OCI-LY7 (cell line): ENCODE measurements at regions not wholly inside any gene's neighbourhood (a gene's known extent, or its start where the extent isn't known, plus 50 kb on each side); places are given as distances from the start of the nearest gene placed in this dataset.

ENCODE experiments used
- BruUV-seq: library from RNA; stranded (reverse); fragments of 400-500 nt; replicated peaks from 2 replicates; lab custom pipeline; 2021; lab: Mats Ljungman, UMichigan
- CTCF ChIA-PET: fragments of 300-600 bp; sonication (Branson Sonifier 250); formaldehyde crosslinking; loops from one replicate; lab custom pipeline; 2022; ENCODE audit warnings: antibody characterized with exemption; ENCODE audit not compliant: unreplicated experiment; lab: Charles Lee
- POLR2A ChIA-PET: fragments of 300-600 bp; sonication (Branson Sonifier 250); formaldehyde crosslinking; loops from one replicate; lab custom pipeline; 2022; ENCODE audit warnings: antibody characterized with exemption; lab: Charles Lee
- DNase-seq: peaks from one replicate; pipeline ENCODE4 v3.0.0-alpha.2; 2015; ENCODE audit warnings: low spot score
- H2AFZ ChIP-seq: fragments of 200-600 bp; sonication (generic), shearing (Covaris generic); 2 replicates; pipeline ENCODE4 v1.6.1; 2014; ENCODE audit warnings: mild to moderate bottlenecking, antibody characterized with exemption, low read length, moderate library complexity
- H3K27ac ChIP-seq: fragments of 200-600 bp; sonication (generic); 2 replicates; pipeline ENCODE4 v1.5.1; 2014; ENCODE audit warnings: mixed run types, low read depth, mild to moderate bottlenecking, moderate library complexity, low read length, inconsistent platforms; ENCODE audit not compliant: poor library complexity, severe bottlenecking
- H3K36me3 ChIP-seq: fragments of 200-600 bp; sonication (generic); 2 replicates; pipeline ENCODE4 v1.6.1; 2014; ENCODE audit warnings: mild to moderate bottlenecking, antibody characterized with exemption, low read length, moderate library complexity, mixed read lengths; ENCODE audit not compliant: insufficient read depth
- H3K4me1 ChIP-seq: fragments of 200-600 bp; sonication (generic); 2 replicates; pipeline ENCODE4 v1.5.1; 2014; ENCODE audit warnings: mild to moderate bottlenecking, low read length; ENCODE audit not compliant: insufficient read depth, poor library complexity, severe bottlenecking
- H3K4me2 ChIP-seq: fragments of 200-600 bp; sonication (generic); 2 replicates; pipeline ENCODE4 v1.6.1; 2014; ENCODE audit warnings: mild to moderate bottlenecking, low read length
- H3K4me3 ChIP-seq: fragments of 200-600 bp; sonication (generic); 2 replicates; pipeline ENCODE4 v1.5.1; 2014; ENCODE audit warnings: mild to moderate bottlenecking, low read depth, low read length; ENCODE audit not compliant: poor library complexity, severe bottlenecking
- H3K79me2 ChIP-seq: fragments of 200-600 bp; sonication (generic); 2 replicates; pipeline ENCODE4 v1.6.1; 2016; ENCODE audit warnings: low read depth, mild to moderate bottlenecking, low read length, moderate library complexity, mixed read lengths; ENCODE audit not compliant: insufficient read depth
- H3K9me2 ChIP-seq: fragments of 200-600 bp; sonication (generic); 2 replicates; pipeline ENCODE4 v1.6.1; 2016; ENCODE audit warnings: mild to moderate bottlenecking, low read length, mixed read lengths; ENCODE audit not compliant: insufficient read depth
- H3K9me3 ChIP-seq: fragments of 200-600 bp; sonication (generic); 2 replicates; pipeline ENCODE4 v1.6.1; 2014; ENCODE audit warnings: mild to moderate bottlenecking, mixed run types, low read length, mixed read lengths
- H4K20me1 ChIP-seq: fragments of 200-600 bp; sonication (generic); 2 replicates; pipeline ENCODE4 v1.6.1; 2014; ENCODE audit warnings: mild to moderate bottlenecking, antibody characterized with exemption, low read length, moderate library complexity, mixed read lengths; ENCODE audit not compliant: insufficient read depth
- CTCF ChIP-seq: fragments of 200-600 bp; sonication (generic); conservative IDR thresholded peaks from 2 replicates; pipeline ENCODE4 v1.5.1; 2014; ENCODE audit warnings: mild to moderate bottlenecking, antibody characterized with exemption, low read length, moderate library complexity, mixed read lengths
- EZH2phosphoT487 ChIP-seq: fragments of 200-600 bp; sonication (generic); IDR thresholded peaks from 2 replicates; pipeline ENCODE4 v1.6.1; 2018; ENCODE audit warnings: low read depth, borderline replicate concordance, mild to moderate bottlenecking, mixed run types, antibody characterized with exemption, low read length, moderate library complexity, mixed read lengths
- intact Hi-C: fragments of 100-400 bp; cut with micrococcal nuclease; formaldehyde crosslinking; loops from one replicate; pipeline ENCODE4 v1.10.0; 2022; ENCODE audit not compliant: unreplicated experiment

DNA sequence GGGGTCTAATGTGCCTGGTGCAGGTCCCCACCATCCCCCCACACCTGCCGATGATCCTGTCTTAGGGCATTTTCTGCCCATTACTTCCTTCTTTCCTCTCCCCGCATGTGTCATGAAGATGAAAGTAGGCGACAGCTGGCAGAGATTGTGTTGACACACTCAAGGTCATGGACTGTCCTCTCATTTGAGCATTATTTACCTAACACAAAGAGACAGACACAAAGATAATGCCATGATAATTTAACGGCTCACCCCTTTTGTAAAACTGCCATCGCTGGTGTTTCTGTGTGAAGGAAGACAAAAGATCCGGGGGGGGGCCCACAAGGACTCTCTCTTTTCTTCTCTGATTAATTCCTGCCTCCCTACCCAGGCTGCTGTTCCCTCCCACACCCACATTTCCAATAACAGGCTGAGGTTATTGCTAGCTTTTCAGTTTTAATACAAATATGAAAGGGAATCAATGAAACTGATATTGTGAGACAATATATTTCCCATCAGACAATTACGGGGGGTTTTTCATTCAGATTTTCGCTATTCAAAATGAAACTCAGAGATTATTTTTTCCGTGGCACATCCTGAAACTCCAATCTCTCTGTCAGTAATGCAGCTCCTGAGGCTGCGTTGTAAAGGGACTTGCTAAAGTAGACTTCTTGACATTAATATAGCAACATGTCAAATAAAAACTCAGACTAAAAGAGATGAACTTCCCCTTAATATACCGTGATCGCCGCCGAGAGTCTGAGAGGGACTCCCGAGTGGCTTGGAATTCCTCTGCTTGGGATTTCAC lies 561.1 kb downstream of the NPHP4 start:
- Histone ChIP-seq H4K20me1 (no peaks in the 10 kb centered on the region), H3K27ac (no peak overlapping the region), H3K4me2 (no peak overlapping the region), H3K9me2 (no peaks in the 10 kb centered on the region), H2AFZ (no peak overlapping the region), H3K4me3 (no peak overlapping the region), H3K36me3 (no peaks in the 10 kb centered on the region), H3K4me1 (no peaks in the 10 kb centered on the region), H3K79me2 (no peaks in the 10 kb centered on the region), H3K9me3 (no peaks in the 10 kb centered on the region)
- TF ChIP-seq CTCF (no peak), EZH2phosphoT487 (no peak)
- intact Hi-C loops, result no loop called here
- ChIA-PET CTCF (no interaction called here), POLR2A (no interaction called here)
- DNase-seq, result no peak
- no TSS peak for BruUV-seq

DNA sequence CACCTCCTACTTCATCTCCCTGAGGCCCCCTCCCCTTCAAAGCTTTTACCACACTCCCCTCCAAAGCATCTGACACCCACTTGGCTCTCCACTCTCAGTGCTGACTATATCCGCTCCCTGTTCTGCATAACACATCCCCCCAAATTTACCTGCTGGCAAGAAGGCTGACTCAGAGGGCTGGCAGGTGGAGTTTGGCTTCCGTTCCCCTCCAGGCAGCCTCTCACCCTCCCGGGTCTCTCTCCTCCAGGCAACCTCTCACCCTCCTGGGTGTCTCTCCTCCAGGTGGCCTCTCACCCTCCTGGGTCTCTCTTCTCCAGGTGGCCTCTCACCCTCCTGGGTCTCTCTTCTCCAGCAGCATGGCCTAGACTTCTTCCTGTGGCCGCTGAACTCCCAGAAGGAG lies 562.1 kb downstream of the NPHP4 start:
- Histone ChIP-seq H4K20me1 (no peaks in the 10 kb centered on the region), H3K4me2 (no peak overlapping the region), H2AFZ (no peak overlapping the region), H3K36me3 (no peaks in the 10 kb centered on the region), H3K9me3 (no peaks in the 10 kb centered on the region), H3K27ac (no peak overlapping the region), H3K79me2 (no peaks in the 10 kb centered on the region), H3K9me2 (no peaks in the 10 kb centered on the region), H3K4me3 (no peak overlapping the region), H3K4me1 (no peaks in the 10 kb centered on the region)
- DNase-seq, result no peak
- POLR2A ChIA-PET, result no interaction called here
- intact Hi-C loops, result no loop called here
- TF ChIP-seq EZH2phosphoT487 (no peak), CTCF (no peak)
- BruUV-seq, result no TSS peak
- CTCF ChIA-PET, result no interaction called here

DNA sequence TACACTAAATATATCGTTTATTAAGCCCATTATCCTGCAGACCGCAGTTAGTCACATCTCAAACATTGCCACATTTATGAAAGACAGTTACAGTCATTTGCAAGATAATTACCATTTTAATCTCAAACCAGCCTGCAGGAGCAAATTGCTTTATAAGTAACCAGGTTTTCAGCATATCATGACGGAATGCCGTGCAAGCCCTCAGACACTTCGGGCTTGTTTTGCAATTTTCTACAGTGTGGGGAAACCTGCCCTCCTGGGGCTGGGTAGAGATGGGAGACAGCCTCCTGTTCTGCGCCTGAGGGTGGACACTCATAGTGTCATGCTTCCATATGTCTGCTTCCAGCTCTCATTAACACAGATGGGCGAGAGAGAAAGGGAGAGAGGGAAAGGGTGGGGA lies 563.9 kb downstream of the NPHP4 start:
- CTCF ChIA-PET, result no interaction called here
- Histone ChIP-seq H3K4me2 (no peak overlapping the region), H3K9me3 (no peaks in the 10 kb centered on the region), H4K20me1 (no peaks in the 10 kb centered on the region), H3K4me3 (no peak overlapping the region), H3K4me1 (no peaks in the 10 kb centered on the region), H3K36me3 (no peaks in the 10 kb centered on the region), H2AFZ (no peak overlapping the region), H3K27ac (no peak overlapping the region), H3K9me2 (no peaks in the 10 kb centered on the region), H3K79me2 (no peaks in the 10 kb centered on the region)
- BruUV-seq, result no TSS peak
- TF ChIP-seq CTCF (no peak), EZH2phosphoT487 (no peak)
- POLR2A ChIA-PET, result interaction anchor here (0.7 kb wide), 1 partner anchor 234 kb away, joined by 3 read pairs; no protein-coding TSS in a partner anchor
- no peak for DNase-seq
- intact Hi-C loops, result no loop called here
